PC-3 (cell line): ENCODE measurements at regions not wholly inside any gene's neighbourhood (a gene's known extent, or its start where the extent isn't known, plus 50 kb on each side); places are given as distances from the start of the nearest gene placed in this dataset.

Experiments used
- ATAC-seq: fragments of 200-7000 bp; cut with Tn5 transposase; 2 replicates; pipeline ENCODE4 v1.9.1; 2020; ENCODE audit warnings: mild to moderate bottlenecking, moderate library complexity
- BruUV-seq: library from RNA; stranded (reverse); fragments of 400-500 nt; replicated peaks from 2 replicates; lab custom pipeline; 2021; lab: Mats Ljungman, UMichigan
- CTCF ChIA-PET: fragments of 300-600 bp; sonication (Branson Sonifier 250); formaldehyde crosslinking; loops from one replicate; lab custom pipeline; 2022; ENCODE audit warnings: antibody characterized with exemption; lab: Charles Lee
- POLR2A ChIA-PET: fragments of 300-600 bp; sonication (Branson Sonifier 250); formaldehyde crosslinking; loops from one replicate; lab custom pipeline; 2022; ENCODE audit warnings: antibody characterized with exemption; ENCODE audit not compliant: unreplicated experiment; lab: Charles Lee
- DNase-seq: peaks from one replicate; pipeline ENCODE4 v3.0.0-alpha.2; 2015
- H2AFZ ChIP-seq: fragments of 300-600 bp; sonication (generic); 2 replicates; pipeline ENCODE4 v1.6.0; 2016; ENCODE audit warnings: antibody characterized with exemption, low read length
- H3F3A ChIP-seq: fragments of 300-600 bp; sonication (generic); one replicate; pipeline ENCODE4 v1.6.0; 2017; ENCODE audit warnings: antibody characterized with exemption, low read length, control low read depth, mild to moderate bottlenecking; ENCODE audit not compliant: unreplicated experiment
- H3K27ac ChIP-seq: fragments of 300-600 bp; sonication (generic); 2 replicates; pipeline ENCODE4 v1.5.1; 2016; ENCODE audit warnings: mild to moderate bottlenecking, low read length
- H3K27me3 ChIP-seq: fragments of 300-600 bp; sonication (generic); 2 replicates; pipeline ENCODE4 v1.6.1; 2016; ENCODE audit warnings: low read length, mixed read lengths
- H3K36me3 ChIP-seq: fragments of 300-600 bp; sonication (generic); 2 replicates; pipeline ENCODE4 v1.6.1; 2016; ENCODE audit warnings: low read depth, mixed run types, low read length, mixed read lengths
- H3K4me1 ChIP-seq: fragments of 300-600 bp; sonication (generic); 2 replicates; pipeline ENCODE4 v1.5.1; 2016; ENCODE audit warnings: low read length; ENCODE audit not compliant: insufficient read depth
- H3K4me2 ChIP-seq: fragments of 300-600 bp; sonication (generic); 2 replicates; pipeline ENCODE4 v1.6.0; 2016; ENCODE audit warnings: low read length
- H3K4me3 ChIP-seq: fragments of 300-600 bp; sonication (generic); 2 replicates; pipeline ENCODE4 v1.5.1; 2016; ENCODE audit warnings: mild to moderate bottlenecking, low read length, mixed read lengths
- H3K79me2 ChIP-seq: fragments of 300-600 bp; sonication (generic); 2 replicates; pipeline ENCODE4 v1.6.1; 2017; ENCODE audit warnings: low read length, mixed read lengths
- H3K9ac ChIP-seq: fragments of 300-600 bp; sonication (generic); 2 replicates; pipeline ENCODE4 v1.6.0; 2016; ENCODE audit warnings: mild to moderate bottlenecking, low read length
- H3K9me2 ChIP-seq: fragments of 300-600 bp; sonication (generic); replicated peaks from 2 replicates; pipeline ENCODE4 v1.6.1; 2016; ENCODE audit warnings: mixed run types, low read length, mixed read lengths
- H3K9me3 ChIP-seq: fragments of 300-600 bp; sonication (generic); 2 replicates; pipeline ENCODE4 v1.6.1; 2016; ENCODE audit warnings: low read length, mixed read lengths
- H4K20me1 ChIP-seq: fragments of 300-600 bp; sonication (generic); 2 replicates; pipeline ENCODE4 v1.6.1; 2016; ENCODE audit warnings: low read length, mixed read lengths
- EZH2 ChIP-seq: fragments of 300-600 bp; sonication (generic); IDR thresholded peaks from one replicate; pipeline ENCODE4 v1.6.1; 2017; ENCODE audit warnings: antibody characterized with exemption, mild to moderate bottlenecking, low read length; ENCODE audit not compliant: unreplicated experiment
- EZH2phosphoT487 ChIP-seq: fragments of 300-600 bp; sonication (generic); IDR thresholded peaks from 2 replicates; pipeline ENCODE4 v1.6.1; 2018; ENCODE audit warnings: mild to moderate bottlenecking, antibody characterized with exemption, low read length, borderline replicate concordance
- intact Hi-C: fragments of 100-400 bp; cut with micrococcal nuclease; formaldehyde crosslinking; loops from 2 replicates; pipeline ENCODE4 v1.9.0; 2023
- TF ChIP-seq, protein P1 (sequence below): fragments of 300-600 bp; sonication (generic); conservative IDR thresholded peaks from 2 replicates; pipeline ENCODE4 v1.5.1; 2017; ENCODE audit warnings: antibody characterized with exemption, low read depth, mild to moderate bottlenecking, low read length

DNA sequence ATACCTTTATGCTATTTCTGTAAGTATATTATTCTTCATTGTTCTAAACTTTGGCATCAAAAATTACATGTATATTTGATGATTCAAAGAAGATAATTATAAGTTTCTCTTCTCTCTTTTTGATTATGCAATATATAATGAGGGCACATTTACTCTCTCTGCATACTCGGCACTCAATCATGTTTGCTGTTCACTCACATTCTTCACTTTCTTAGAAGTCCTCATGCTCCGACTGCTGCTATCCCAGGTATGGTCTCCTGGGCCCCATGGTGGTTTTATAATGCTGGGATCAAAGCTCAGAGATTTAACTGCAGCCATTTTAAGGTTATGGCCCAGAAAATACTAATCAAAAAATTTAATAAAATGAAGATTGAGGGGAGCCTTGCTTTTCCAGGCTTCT is 529.7 kb upstream of the IL12A start:
- Histone ChIP-seq H3K9ac (no peak overlapping the region), H3K4me2 (peak overlapping the region; percentile 65; the same call in 1 of the 2 replicates), H3K36me3 (no peaks in the 10 kb centered on the region), H3K9me2 (no peaks in the 10 kb centered on the region), H3K4me3 (no peak overlapping the region), H3F3A (no peaks in the 10 kb centered on the region), H3K4me1 (peaks cover 22% of the 10 kb centered on the region), H3K9me3 (no peaks in the 10 kb centered on the region), H3K27ac (no peak overlapping the region), H4K20me1 (no peaks in the 10 kb centered on the region), H2AFZ (no peak overlapping the region), H3K27me3 (no peaks in the 10 kb centered on the region), H3K79me2 (no peaks in the 10 kb centered on the region)
- ATAC-seq (no peak), DNase-seq (no peak)
- CTCF ChIA-PET, result no interaction called here
- POLR2A ChIA-PET, result no interaction called here
- BruUV-seq, result no TSS peak
- TF ChIP-seq EZH2 (no peak), EZH2phosphoT487 (no peak)
- TF ChIP-seq, protein P1, sequence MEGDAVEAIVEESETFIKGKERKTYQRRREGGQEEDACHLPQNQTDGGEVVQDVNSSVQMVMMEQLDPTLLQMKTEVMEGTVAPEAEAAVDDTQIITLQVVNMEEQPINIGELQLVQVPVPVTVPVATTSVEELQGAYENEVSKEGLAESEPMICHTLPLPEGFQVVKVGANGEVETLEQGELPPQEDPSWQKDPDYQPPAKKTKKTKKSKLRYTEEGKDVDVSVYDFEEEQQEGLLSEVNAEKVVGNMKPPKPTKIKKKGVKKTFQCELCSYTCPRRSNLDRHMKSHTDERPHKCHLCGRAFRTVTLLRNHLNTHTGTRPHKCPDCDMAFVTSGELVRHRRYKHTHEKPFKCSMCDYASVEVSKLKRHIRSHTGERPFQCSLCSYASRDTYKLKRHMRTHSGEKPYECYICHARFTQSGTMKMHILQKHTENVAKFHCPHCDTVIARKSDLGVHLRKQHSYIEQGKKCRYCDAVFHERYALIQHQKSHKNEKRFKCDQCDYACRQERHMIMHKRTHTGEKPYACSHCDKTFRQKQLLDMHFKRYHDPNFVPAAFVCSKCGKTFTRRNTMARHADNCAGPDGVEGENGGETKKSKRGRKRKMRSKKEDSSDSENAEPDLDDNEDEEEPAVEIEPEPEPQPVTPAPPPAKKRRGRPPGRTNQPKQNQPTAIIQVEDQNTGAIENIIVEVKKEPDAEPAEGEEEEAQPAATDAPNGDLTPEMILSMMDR, result no peak
- intact Hi-C loops, result loop anchor here (10.0 kb wide), 1 partner anchor 306 kb away; no protein-coding TSS in a partner anchor

DNA sequence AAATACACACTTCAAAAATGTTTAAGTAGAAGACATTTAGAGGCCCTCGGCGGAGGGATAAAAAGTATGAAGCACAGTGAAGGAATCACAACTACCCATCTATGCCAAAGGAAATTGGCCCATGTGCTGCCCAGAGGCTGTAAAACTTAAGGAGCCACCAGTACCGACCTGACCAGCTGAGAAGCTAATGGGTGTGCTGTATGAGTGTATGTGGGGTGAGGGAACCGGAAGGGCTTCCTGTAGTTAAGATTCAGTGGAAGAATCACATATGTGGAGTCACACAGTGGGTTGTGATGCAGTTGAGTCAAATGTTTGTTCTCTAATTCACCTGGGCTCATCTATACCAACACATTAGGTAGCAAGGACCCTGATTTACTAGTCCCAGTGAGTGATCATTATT is 516.0 kb upstream of the IL12A start:
- CTCF ChIA-PET, result no interaction called here

DNA sequence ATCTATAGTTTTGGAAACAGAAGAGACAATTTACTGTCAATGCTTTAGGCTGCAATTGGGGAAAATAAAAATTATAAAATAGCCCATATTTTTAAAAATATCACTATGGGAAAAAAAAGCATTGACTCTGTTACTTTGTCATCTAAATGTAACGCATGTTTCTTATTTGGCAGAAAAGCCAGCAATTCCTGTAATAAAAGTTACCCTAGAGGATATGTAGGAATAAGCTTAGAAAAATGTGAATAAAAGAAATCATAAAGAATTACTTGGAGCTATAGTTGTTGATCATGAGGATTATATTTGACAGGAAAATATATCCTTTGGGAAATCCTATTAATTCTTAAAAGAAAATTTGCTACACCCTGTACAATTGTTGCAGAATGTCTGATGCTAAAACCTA is 515.4 kb upstream of the IL12A start:
- Histone ChIP-seq H3K9me2 (no peaks in the 10 kb centered on the region), H3K79me2 (no peaks in the 10 kb centered on the region), H3K27ac (no peak overlapping the region), H3K4me3 (no peak overlapping the region), H4K20me1 (no peaks in the 10 kb centered on the region), H3F3A (no peaks in the 10 kb centered on the region), H3K9me3 (no peaks in the 10 kb centered on the region), H2AFZ (no peak overlapping the region), H3K9ac (no peak overlapping the region), H3K27me3 (no peaks in the 10 kb centered on the region), H3K4me1 (no peaks in the 10 kb centered on the region), H3K36me3 (no peaks in the 10 kb centered on the region), H3K4me2 (no peak overlapping the region)
- DNase-seq (no peak), ATAC-seq (no peak)
- BruUV-seq, result no TSS peak
- TF ChIP-seq EZH2phosphoT487, result no peak
- TF ChIP-seq, protein P1, result no peak
- no peak for TF ChIP-seq EZH2
- ChIA-PET POLR2A (no interaction called here), CTCF (no interaction called here)
- intact Hi-C loops, result no loop called here

More for the DNA sequence above, 516.0 kb upstream of the IL12A start:
- H2AFZ ChIP-seq, result no peak overlapping the region
- H3F3A ChIP-seq, result no peaks in the 10 kb centered on the region
- peak; percentile 17 for DNase-seq
- BruUV-seq, result no TSS peak
- H3K9me3 ChIP-seq, result no peaks in the 10 kb centered on the region
- no peaks in the 10 kb centered on the region for H3K4me1 ChIP-seq
- no peaks in the 10 kb centered on the region for H3K79me2 ChIP-seq
- no peak overlapping the region for H3K4me2 ChIP-seq
- no peak overlapping the region for H3K4me3 ChIP-seq
- H3K27me3 ChIP-seq, result no peaks in the 10 kb centered on the region
- no peaks in the 10 kb centered on the region for H4K20me1 ChIP-seq
- no peak for ATAC-seq
- no peak overlapping the region for H3K9ac ChIP-seq
- H3K27ac ChIP-seq, result no peak overlapping the region
- POLR2A ChIA-PET, result no interaction called here
- TF ChIP-seq EZH2 (no peak), EZH2phosphoT487 (no peak)
- TF ChIP-seq, protein P1, result no peak
- intact Hi-C loops, result no loop called here
- no peaks in the 10 kb centered on the region for H3K36me3 ChIP-seq
- no peaks in the 10 kb centered on the region for H3K9me2 ChIP-seq
